ENCODE measurements at regions not wholly inside any gene's neighbourhood (a gene's known extent, or its start where the extent isn't known, plus 50 kb on each side); places are given as distances from the start of the nearest gene placed in this dataset.

- Histone ChIP-seq H3K36me3 (ENCODE audit: control insufficient read depth in 2 of 3, insufficient read depth in 3 of 3, low read length in 3 of 3) (no peaks in the 10 kb centered on the region), H3K4me3 (ENCODE audit: low read length in 3 of 3) (no peak overlapping the region), H3K9ac (ENCODE audit: low read length in 3 of 3) (no peak overlapping the region), H3K27me3 (ENCODE audit: control insufficient read depth, insufficient read depth, low read length) (no peaks in the 10 kb centered on the region), H3K9me3 (ENCODE audit: control insufficient read depth in 2 of 3, insufficient read depth in 1 of 3, low read length in 3 of 3) (no peaks in the 10 kb centered on the region), H3K27ac (ENCODE audit: low read depth in 2 of 2, low read length in 2 of 2) (no peak overlapping the region), H3K4me1 (ENCODE audit: control insufficient read depth in 2 of 3, insufficient read depth in 2 of 3, low read depth in 1 of 3, low read length in 3 of 3) (no peaks in the 10 kb centered on the region)
- no peak for TF ChIP-seq CTCF (IDR thresholded peaks at IDR 0.05; ENCODE audit: borderline replicate concordance, extremely low read depth, insufficient read depth)
- FAIRE-seq, result no peak
- DNase-seq, result no peak
- intact Hi-C loops (cut with DNase I), result no loop called here
Measured at GRCh38 chr5:120151825-120152224, 312.3 kb upstream of the PRR16 start.

GRCh38 chr5:120152472-120152871 lies 311.6 kb upstream of the PRR16 start:
- DNase-seq, result no peak
- no peaks in the 10 kb centered on the region for H3K9me3 ChIP-seq (ENCODE audit: control insufficient read depth in 2 of 3, insufficient read depth in 1 of 3, low read length in 3 of 3)
- H3K4me1 ChIP-seq (ENCODE audit: control insufficient read depth in 2 of 3, insufficient read depth in 2 of 3, low read depth in 1 of 3, low read length in 3 of 3), result no peaks in the 10 kb centered on the region
- H3K4me3 ChIP-seq (ENCODE audit: low read length in 3 of 3), result no peak overlapping the region
- no peaks in the 10 kb centered on the region for H3K36me3 ChIP-seq (ENCODE audit: control insufficient read depth in 2 of 3, insufficient read depth in 3 of 3, low read length in 3 of 3)
- H3K27ac ChIP-seq (ENCODE audit: low read depth in 2 of 2, low read length in 2 of 2), result no peak overlapping the region
- FAIRE-seq, result no peak
- intact Hi-C loops (cut with DNase I), result no loop called here
- no peak overlapping the region for H3K9ac ChIP-seq (ENCODE audit: low read length in 3 of 3)
- no peaks in the 10 kb centered on the region for H3K27me3 ChIP-seq (ENCODE audit: control insufficient read depth, insufficient read depth, low read length)
- TF ChIP-seq CTCF (IDR thresholded peaks at IDR 0.05; ENCODE audit: borderline replicate concordance, extremely low read depth, insufficient read depth), result no peak

GRCh38 chr5:120152931-120153330 lies 311.2 kb upstream of the PRR16 start:
- Histone ChIP-seq H3K27ac (ENCODE audit: low read depth in 2 of 2, low read length in 2 of 2) (no peak overlapping the region), H3K36me3 (ENCODE audit: control insufficient read depth in 2 of 3, insufficient read depth in 3 of 3, low read length in 3 of 3) (no peaks in the 10 kb centered on the region), H3K4me1 (ENCODE audit: control insufficient read depth in 2 of 3, insufficient read depth in 2 of 3, low read depth in 1 of 3, low read length in 3 of 3) (no peaks in the 10 kb centered on the region), H3K4me3 (ENCODE audit: low read length in 3 of 3) (no peak overlapping the region), H3K9me3 (ENCODE audit: control insufficient read depth in 2 of 3, insufficient read depth in 1 of 3, low read length in 3 of 3) (no peaks in the 10 kb centered on the region), H3K27me3 (ENCODE audit: control insufficient read depth, insufficient read depth, low read length) (no peaks in the 10 kb centered on the region), H3K9ac (ENCODE audit: low read length in 3 of 3) (no peak overlapping the region)
- intact Hi-C loops (cut with DNase I), result no loop called here
- TF ChIP-seq CTCF (IDR thresholded peaks at IDR 0.05; ENCODE audit: borderline replicate concordance, extremely low read depth, insufficient read depth), result no peak
- no peak for DNase-seq
- FAIRE-seq, result no peak

- FAIRE-seq, result no peak
- H3K27me3 ChIP-seq (ENCODE audit: control insufficient read depth, insufficient read depth, low read length), result no peaks in the 10 kb centered on the region
- no peak overlapping the region for H3K9ac ChIP-seq (ENCODE audit: low read length in 3 of 3)
- intact Hi-C loops (cut with DNase I), result no loop called here
- H3K36me3 ChIP-seq (ENCODE audit: control insufficient read depth in 2 of 3, insufficient read depth in 3 of 3, low read length in 3 of 3), result no peaks in the 10 kb centered on the region
- no peak overlapping the region for H3K4me3 ChIP-seq (ENCODE audit: low read length in 3 of 3)
- no peak for TF ChIP-seq CTCF (IDR thresholded peaks at IDR 0.05; ENCODE audit: borderline replicate concordance, extremely low read depth, insufficient read depth)
- H3K27ac ChIP-seq (ENCODE audit: low read depth in 2 of 2, low read length in 2 of 2), result no peak overlapping the region
- no peaks in the 10 kb centered on the region for H3K4me1 ChIP-seq (ENCODE audit: control insufficient read depth in 2 of 3, insufficient read depth in 2 of 3, low read depth in 1 of 3, low read length in 3 of 3)
- H3K9me3 ChIP-seq (ENCODE audit: control insufficient read depth in 2 of 3, insufficient read depth in 1 of 3, low read length in 3 of 3), result no peaks in the 10 kb centered on the region
- no peak for DNase-seq
Measured at GRCh38 chr5:120153551-120153950, 310.5 kb upstream of the PRR16 start.
